Colon (tissue), 2 donors: ENCODE measurements at regions not wholly inside any gene's neighbourhood (a gene's known extent, or its start where the extent isn't known, plus 50 kb on each side); places are given as distances from the start of the nearest gene placed in this dataset.
"Not testable (repeated sequence)": the region's sequence is repeated elsewhere in the genome, so short reads cannot be mapped to it uniquely, and the experiment has no call there.

Experiments
- FAIRE-seq: peaks from 2 replicates; lab custom pipeline; 2012; peaks lifted over from hg19 to GRCh38; lab: Jason Lieb, UNC
- donor health status: control.
- donor health status: control.

GRCh38 chr5:89204756-89205155 is 321.8 kb upstream of the MEF2C start:
- no peak for FAIRE-seq

GRCh38 chr5:89203611-89204010 is 320.6 kb upstream of the MEF2C start:
- no peak for FAIRE-seq

GRCh38 chr5:89200899-89201298 is 317.9 kb upstream of the MEF2C start:
- FAIRE-seq = no peak

GRCh38 chr5:89199306-89199705 is 316.3 kb upstream of the MEF2C start:
- peak; percentile 36 for FAIRE-seq

- no peak for FAIRE-seq
Observed at GRCh38 chr5:89191374-89191773, 308.4 kb upstream of the MEF2C start.

GRCh38 chr5:89190515-89191265 is 307.7 kb upstream of the MEF2C start:
- no peak for FAIRE-seq

- no peak for FAIRE-seq
Observed at GRCh38 chr5:89187883-89188465, 305.0 kb upstream of the MEF2C start.

GRCh38 chr5:89187268-89187667 is 304.3 kb upstream of the MEF2C start:
- FAIRE-seq = no peak

GRCh38 chr5:89181546-89181945 is 298.6 kb upstream of the MEF2C start:
- FAIRE-seq = no peak

GRCh38 chr5:89179731-89180130 is 296.7 kb upstream of the MEF2C start:
- FAIRE-seq = no peak

GRCh38 chr5:89178541-89178940 is 295.6 kb upstream of the MEF2C start:
- no peak for FAIRE-seq

- no peak for FAIRE-seq
Observed at GRCh38 chr5:89173528-89173927, 290.5 kb upstream of the MEF2C start.

GRCh38 chr5:89168766-89169165 is 285.8 kb upstream of the MEF2C start:
- no peak for FAIRE-seq

- FAIRE-seq = not testable (repeated sequence)
Observed at GRCh38 chr5:89164703-89165102, 281.7 kb upstream of the MEF2C start.

GRCh38 chr5:89156226-89156625 is 273.2 kb upstream of the MEF2C start:
- FAIRE-seq = no peak

GRCh38 chr5:89147031-89147430 is 264.0 kb upstream of the MEF2C start:
- no peak for FAIRE-seq

- FAIRE-seq = no peak
Observed at GRCh38 chr5:89137148-89137547, 254.2 kb upstream of the MEF2C start.

- no peak for FAIRE-seq
Observed at GRCh38 chr5:89133975-89134374, 251.0 kb upstream of the MEF2C start.

- FAIRE-seq = no peak
Observed at GRCh38 chr5:89133129-89133528, 250.1 kb upstream of the MEF2C start.

- no peak for FAIRE-seq
Observed at GRCh38 chr5:89130851-89131250, 247.9 kb upstream of the MEF2C start.

GRCh38 chr5:89129941-89130340 is 247.0 kb upstream of the MEF2C start:
- FAIRE-seq = no peak

GRCh38 chr5:89128906-89129625 is 246.1 kb upstream of the MEF2C start:
- no peak for FAIRE-seq

- FAIRE-seq = no peak
Observed at GRCh38 chr5:89128092-89128491, 245.1 kb upstream of the MEF2C start.
